Astrocyte (in vitro differentiated cells and primary cell): ENCODE measurements at regions not wholly inside any gene's neighbourhood (a gene's known extent, or its start where the extent isn't known, plus 50 kb on each side); places are given as distances from the start of the nearest gene placed in this dataset.

Experiments
- EZH2 ChIP-seq: IDR thresholded peaks from 2 replicates; pipeline ENCODE4 v1.6.1; 2012; ENCODE audit warnings: mild to moderate bottlenecking, low read length, inconsistent platforms; ENCODE audit not compliant: insufficient read depth
- TF ChIP-seq, protein P1 (sequence below): IDR thresholded peaks from 2 replicates; pipeline ENCODE4 v1.5.1; 2011; ENCODE audit warnings: low read depth, mild to moderate bottlenecking, inconsistent platforms, low read length, moderate library complexity; ENCODE audit not compliant: insufficient read depth

DNA sequence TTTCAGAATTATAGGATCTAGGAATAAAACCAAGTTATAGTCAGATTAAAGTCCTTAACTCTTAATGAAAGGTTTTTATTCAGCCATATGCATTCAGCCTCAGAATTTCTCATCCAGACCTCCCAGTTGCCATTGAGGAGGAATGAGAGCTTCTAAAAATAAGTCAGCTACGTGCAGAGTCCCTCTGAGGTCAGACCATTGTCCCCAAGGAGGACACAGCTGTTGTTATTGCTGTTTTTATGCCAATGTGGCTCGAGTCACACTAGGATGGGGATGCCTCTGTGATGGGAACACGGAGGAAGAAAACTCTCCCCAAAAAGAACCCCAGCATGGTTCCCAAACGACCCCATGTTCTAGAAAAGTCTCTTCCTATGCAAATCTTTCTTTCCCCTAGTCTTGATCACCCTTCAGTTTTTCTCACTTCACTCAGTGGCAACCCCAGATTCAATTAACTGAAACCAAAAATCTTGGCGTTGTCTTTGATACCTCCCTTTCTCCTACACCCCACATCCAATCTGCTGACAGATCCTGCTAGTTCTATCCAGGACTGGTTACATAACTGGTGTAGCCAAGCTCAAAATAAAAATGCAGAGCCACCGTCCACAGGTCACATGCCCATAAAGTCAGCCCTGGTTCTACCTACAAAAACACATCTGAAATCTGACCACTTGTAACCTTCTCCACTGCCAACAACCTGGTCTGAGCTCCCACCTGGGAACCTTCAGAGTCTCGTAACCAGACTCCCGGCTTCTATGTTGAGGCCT, 138.2 kb upstream of the ERCC4 start:
- TF ChIP-seq, protein P1, sequence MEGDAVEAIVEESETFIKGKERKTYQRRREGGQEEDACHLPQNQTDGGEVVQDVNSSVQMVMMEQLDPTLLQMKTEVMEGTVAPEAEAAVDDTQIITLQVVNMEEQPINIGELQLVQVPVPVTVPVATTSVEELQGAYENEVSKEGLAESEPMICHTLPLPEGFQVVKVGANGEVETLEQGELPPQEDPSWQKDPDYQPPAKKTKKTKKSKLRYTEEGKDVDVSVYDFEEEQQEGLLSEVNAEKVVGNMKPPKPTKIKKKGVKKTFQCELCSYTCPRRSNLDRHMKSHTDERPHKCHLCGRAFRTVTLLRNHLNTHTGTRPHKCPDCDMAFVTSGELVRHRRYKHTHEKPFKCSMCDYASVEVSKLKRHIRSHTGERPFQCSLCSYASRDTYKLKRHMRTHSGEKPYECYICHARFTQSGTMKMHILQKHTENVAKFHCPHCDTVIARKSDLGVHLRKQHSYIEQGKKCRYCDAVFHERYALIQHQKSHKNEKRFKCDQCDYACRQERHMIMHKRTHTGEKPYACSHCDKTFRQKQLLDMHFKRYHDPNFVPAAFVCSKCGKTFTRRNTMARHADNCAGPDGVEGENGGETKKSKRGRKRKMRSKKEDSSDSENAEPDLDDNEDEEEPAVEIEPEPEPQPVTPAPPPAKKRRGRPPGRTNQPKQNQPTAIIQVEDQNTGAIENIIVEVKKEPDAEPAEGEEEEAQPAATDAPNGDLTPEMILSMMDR = no peak
- TF ChIP-seq EZH2 = no peak
